GM18870 (cell line): ENCODE measurements at regions not wholly inside any gene's neighbourhood (a gene's known extent, or its start where the extent isn't known, plus 50 kb on each side); places are given as distances from the start of the nearest gene placed in this dataset.

ENCODE experiments used
- ATAC-seq: cut with Tn5 transposase; IDR thresholded peaks from one replicate; pipeline ENCODE4 v1.9.1; 2021; ENCODE audit warnings: moderate library complexity; ENCODE audit not compliant: unreplicated experiment

DNA sequence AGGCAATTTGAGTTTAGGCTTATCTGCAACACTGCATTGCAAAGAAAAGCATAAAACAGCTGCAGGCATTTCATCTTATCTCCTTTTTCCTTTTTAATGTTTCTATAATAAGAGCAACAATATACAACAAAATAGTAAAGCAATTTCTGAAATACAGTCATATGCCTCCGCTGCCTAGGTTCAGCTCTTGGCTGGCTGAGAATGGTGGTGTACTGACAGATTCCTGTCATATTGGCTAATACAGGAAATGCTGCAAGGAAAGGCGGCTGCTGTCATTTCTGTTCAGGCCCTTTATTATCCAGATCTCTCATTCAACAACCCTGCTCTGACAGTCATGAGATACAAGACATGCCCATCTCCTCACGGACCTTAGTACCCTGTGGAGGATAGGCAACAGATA is 677.0 kb downstream of the TAF11L14 start:
- ATAC-seq, result no peak

DNA sequence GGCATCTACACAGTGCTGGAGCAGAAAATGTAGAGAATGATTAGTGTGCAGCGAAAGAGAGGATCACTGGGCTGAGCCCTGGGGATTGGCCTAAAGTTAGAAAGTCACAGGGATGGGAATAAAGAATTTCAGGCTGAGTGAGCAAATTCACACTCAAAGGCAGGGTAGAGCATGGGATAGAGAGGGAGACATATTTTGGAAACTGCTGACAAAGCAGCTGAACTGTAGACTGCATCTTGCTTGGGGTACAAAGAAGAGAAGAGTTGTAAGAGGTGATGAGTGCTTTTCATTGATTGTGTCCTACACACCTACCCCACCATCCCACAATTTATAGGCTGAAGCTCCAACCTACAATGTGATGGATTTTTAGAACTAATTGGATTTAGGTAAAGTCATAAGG is 677.8 kb downstream of the TAF11L14 start:
- ATAC-seq, result no peak

DNA sequence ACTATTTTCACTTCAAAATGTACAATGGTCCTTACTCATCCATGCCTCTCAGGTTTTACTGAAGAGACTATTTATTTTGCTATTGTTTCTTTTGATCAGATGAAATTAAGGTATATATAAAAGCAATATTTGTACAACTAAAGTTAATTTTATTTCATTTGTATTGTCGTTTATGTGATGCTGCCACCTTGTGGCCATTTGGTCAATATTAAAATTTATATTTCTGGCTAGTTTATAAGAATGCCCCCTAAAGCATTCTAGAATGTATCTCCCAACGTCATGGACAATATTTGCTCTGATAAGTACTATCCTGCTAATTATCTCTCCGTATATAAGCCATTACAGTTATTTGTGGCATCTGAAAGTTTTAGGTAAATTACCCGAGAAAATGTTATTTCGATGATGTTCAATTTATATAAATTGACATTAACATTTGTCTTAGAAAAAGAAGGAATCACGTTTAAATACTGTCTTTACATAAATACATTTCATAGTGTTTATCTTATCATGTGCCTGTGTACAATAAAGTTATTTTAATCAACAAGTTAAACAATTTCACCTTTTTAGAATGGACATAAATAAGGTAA is 680.0 kb downstream of the TAF11L14 start:
- no peak for ATAC-seq

DNA sequence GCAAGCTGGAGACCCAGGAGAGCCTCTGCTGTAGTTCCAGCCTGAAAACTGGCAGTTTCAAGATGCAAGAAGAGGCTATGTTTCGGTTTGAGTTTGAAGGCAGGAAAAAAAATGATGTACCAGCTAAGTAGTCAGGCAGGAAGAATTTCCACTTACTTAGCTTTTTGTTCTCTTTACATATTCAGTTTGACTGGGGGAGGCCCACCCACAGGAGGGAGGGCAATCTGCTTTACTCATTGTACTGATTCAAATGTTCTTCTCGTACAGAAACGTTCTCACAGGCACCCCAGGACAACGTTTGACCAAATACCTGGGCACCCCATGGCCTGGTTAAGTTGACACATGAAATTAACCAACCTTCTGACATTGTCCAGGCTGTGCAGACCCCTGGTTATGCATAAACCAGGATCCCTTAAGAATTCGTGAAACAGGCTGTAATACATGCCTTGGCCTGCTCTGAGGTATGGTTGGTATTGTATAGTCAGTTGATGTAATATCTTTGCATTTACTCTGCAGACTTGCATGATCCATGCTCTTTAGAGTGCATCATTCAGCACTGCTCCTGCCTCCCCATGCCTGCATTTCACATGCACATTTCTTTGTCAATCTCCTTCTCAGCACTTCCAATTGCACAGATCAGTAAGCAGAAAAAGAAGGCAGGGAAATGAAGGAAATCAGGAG is 687.1 kb downstream of the TAF11L14 start:
- ATAC-seq, result no peak

DNA sequence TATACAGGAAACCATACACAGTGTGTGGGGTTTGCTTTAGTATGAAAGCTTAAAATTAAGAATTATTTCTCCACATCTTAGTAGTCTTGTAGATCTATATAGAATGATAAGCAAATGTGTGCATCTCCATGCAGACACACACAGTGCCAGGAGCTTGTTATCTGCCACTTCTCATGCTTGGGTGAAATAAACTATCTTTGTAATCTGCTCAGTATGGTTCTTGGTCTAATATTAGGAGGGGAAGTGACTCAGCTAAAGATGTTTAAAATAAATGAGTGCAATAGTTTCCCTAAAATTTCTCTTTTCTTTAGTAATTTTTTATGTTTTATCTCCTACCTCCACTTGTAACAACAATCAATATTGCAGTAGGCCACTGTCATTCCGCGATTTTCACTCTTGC is 689.6 kb downstream of the TAF11L14 start:
- no peak for ATAC-seq

DNA sequence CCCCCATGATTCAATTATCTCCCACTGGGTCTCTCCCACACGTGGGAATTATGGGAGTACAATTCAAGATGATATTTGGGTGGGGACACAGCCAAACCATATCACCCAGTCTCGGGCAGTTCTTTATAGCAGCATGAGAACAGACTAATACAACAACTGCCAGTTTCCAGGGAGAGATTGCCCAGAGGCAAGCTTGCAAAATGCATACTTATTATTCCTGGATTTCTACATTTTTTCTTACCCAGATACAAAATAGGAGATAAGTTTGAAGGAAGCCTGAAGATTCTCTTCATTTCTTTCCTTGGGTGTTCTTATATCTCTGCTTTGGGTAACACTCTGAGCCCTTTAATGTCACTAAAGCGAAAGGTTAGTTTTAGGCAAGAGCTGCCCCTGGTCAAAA is 691.2 kb downstream of the TAF11L14 start:
- no peak for ATAC-seq

DNA sequence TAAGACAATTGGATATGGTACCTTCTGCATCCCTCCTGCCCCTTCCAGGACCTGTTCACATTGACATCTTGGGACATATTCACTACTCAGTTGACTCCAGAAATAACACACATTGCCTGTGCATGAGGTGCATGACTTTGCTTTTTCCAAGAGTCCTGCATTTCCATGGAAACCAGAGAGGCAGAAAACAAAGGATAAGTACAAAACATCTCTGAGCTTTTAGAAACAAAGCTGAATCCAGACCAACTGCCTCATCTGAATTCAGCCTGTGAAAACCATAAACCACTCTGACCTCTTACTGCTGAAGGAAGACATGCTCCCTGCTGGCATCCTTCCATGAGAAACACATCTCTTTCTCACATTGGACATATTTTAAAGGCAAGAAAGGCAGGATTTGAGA is 695.1 kb downstream of the TAF11L14 start:
- ATAC-seq, result no peak

DNA sequence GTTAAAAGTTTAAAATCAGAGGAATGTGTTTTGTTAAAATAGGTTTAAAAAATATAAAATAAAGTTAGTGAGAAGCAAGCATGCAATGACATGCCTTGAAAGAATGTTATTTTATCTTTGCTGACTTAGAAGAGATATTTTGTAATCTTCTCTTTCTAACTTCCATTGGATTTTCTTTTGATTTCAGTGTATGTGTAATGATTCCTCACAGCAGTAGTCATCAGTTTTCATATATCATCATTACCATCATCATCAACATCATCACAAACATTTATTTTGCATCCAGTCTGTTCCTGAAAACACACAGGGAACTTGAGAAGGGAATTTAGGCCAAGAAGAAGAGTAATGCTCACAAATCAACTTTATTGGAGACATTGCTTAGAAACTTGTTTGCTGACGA is 699.6 kb downstream of the TAF11L14 start:
- no peak for ATAC-seq

DNA sequence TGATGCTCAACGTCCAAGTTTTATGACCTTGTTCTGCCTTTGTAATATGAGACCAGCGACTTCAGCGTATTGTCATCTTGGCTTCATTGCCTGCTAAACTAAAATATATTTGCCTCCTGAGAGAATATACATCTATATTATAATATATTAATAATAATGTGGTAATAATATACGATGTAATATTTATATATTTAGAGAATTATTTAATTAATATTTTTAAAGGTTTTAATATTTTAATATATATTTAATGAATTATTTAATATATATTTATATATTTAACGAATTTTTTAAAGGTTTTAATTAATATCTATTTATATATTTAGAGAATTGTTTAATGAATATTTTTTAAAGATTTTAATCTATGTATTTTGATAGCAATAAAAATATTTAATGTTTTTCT is 700.7 kb downstream of the TAF11L14 start:
- ATAC-seq, result no peak

DNA sequence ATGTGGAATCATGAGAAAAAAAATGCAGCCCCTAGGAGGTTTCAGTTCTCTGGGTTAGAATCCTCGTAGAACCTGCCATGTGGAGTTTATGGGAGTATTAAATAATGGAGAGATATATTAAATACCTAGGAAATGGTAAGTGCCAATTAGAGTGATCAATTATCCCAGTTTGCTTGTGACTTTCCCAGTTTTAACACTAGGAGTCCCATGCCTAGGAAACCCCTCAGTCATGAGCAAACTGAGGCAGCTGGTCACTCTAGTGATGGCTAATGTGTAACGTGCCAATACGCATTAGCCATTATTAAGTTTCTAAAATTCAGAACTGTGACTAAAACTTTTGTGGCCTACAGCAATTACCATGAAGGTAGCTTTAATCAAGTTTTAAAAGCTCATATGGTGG is 720.6 kb downstream of the TAF11L14 start:
- no peak for ATAC-seq

DNA sequence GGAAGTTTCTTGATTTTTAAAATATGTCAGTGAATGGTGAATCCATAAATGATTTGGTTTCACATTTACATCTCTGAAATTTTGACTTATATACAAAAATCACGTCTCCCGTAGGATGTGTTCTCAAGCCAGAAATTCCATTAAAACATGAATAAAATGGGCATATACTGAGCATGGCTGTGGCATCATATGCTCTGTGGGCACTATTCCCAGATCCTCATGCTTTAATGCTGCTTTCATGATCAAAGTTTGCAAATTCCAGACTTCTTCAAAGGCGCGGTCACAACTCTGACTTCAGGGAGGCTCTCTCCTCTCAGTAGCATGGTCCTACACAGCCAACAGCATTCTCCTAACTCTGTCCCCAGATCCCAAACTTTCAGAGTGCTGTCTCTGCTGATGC is 723.2 kb downstream of the TAF11L14 start:
- ATAC-seq, result no peak

DNA sequence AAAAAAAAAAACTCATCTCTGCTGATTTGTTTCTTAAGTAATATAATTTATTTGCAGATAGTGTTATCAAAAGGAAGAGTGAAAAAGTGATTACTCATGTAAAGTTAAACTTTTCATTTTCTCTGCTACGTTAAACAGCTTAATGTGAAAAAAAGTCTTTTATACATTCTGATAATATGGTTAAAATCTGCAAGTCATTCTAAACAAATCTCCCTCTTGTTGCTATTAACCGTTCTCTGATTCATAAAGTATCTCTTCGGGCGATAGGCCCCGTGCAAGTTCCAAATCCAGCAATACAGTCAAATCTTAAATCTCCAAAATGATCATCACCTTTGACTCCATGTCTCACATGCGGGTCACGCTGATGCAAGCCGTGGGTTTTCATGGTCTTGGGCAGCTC is 732.0 kb downstream of the TAF11L14 start:
- ATAC-seq, result no peak

DNA sequence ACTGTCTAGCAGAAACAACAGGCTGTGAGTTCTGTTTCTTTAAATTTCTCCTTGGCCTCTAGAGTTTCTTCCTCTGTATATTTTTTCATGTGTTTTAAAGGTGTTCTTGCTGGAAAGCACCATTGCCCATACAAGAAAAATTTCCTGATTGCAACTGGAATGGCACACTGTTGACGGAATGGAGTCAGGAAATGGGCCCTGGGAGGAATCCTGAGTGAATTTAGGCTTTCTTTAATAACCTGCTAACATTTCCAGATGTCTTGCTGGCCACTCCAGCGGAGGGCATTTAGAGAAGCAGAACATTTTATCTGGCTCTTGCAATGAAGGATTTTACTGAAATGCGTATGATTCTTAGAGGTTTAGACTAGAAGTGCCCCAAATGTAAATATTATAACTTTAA is 736.3 kb downstream of the TAF11L14 start:
- no peak for ATAC-seq

DNA sequence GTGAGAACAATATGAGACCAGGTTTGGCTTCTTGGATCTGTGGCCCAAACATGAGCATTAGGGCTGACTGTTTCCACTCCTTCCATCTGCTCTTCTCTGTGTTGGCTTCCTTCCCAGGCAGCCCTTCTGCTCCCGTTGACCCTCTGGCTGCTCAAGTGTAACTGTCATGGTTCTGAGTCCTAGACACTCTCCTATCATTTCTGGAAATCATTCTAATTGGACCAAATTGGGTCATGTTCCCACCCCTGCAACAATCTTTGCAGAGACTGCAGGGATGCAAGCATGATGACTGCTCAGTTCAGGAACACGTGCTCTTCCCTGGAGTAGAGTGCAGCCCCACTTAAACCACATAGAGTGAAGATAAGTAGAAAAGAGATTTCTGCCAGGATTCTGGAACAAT is 741.4 kb downstream of the TAF11L14 start:
- ATAC-seq, result no peak

DNA sequence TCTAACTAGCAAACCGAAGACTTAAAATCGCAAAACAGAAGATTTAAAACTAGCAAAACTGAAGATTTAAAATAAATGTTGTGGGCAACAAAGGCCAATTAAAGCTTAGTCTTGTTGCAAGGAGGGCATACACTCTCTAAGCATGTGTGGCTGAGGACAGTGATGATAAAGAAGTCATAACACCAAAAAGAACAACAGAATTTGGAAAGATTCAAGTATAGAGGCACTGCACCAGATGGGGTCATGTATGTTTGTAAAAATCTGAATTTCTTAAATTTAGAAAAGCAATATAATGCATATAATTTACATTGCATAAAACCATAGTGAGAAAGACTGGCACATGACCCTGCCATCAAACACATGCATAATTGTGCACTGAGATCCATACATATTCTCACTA is 743.8 kb downstream of the TAF11L14 start:
- no peak for ATAC-seq

DNA sequence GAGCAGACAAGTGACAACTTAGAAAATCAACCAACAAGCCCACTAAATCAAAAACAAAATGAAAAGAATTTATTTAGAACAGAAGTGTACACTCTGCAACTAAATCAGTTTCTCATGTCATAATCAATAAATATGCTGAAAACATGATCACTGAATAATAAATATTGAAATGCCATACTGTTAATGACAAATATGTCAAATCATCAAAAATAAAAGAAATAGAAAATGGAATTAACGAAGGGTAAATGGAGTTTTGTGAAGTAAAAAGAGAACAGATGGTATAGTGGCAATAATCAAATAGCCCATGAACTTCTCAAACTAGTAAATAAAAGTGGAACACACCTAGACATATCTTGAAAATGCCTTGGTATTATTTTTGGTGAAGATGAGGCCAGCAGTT is 744.9 kb downstream of the TAF11L14 start:
- ATAC-seq, result no peak

DNA sequence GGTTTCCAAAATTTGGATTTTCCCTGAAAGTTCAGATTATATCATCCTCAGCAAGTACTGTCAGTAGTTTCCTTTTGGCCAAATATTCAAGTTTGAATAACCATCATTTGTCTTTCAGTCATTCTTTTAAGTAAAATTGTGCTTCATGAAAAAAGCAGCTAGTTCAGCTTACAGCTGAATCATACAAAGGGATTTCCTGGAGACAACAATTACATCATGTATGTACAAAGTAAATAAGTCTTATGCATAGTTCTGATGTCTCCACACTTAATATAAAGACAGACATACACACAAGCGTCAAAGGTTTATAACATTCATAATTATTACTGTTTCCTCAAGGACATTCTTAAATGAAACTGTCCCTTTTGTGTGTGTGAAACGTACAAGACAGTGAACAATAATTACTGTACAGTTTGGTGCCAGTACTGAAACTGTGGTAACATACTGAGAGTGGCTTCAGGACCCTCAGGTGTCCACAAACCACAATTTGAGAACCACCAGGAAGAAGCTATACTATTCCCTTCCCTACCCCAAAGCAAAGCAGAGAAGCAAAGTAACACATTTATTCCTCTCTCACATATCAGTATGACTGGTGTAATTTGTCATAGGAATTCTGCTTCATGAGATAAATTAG is 746.6 kb downstream of the TAF11L14 start:
- no peak for ATAC-seq

DNA sequence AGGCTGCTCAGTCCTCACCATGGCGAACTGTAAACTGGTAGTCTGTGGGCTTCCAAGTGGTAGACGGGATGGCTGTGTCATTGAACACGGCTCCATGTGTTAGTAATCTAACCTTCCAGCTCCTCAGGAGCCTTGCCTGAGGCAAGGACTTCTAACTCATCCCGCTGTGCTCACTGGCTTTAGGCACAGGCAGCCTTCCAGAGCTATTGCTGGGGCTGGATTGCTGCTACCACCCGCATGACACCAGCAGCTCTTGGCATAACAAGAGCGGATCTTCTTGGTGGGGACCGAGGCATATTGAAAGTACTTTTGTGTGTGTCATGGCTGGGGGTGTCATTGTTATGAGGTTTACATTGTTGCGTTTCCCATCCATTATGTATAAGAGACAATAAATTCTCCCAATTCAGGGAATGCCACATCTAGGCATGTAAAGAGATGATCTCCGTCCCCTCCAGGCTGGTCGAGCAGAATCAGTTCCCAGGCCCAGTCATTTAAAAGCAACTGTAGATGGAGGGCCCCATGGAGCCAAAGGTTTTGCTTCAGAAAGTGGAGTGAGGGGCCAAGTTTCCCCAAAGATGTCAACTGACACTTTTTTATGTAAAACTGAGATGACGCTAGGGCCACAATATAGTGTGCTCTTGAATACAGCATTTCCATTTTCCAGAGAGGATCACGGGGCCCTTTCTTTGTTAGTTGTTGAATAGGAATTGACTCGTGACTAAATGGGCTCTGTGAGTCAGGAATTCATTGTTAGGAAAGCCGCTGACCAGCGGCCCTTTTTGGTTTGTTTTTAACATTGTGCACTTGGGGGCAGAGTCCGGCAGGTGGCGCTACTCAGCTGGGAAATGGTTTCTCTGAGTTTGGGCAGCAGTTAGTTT is 759.5 kb downstream of the TAF11L14 start:
- no peak for ATAC-seq

DNA sequence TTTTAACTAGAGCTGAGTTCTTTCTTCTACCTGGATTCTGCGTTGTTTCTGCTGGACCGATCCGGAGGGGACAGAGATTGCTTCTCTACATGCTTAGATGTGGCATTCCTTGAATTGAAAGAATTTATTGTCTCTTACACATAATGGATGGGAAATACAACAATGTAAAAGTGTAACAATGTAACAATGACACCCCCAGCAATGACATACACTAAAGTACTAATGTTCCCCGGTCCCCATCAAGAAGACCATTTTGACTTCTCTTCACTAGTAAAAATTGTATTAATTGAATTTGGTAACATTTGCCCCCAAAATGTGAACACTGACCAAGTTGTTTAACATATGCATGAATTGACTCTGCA is 760.2 kb downstream of the TAF11L14 start:
- ATAC-seq, result no peak

DNA sequence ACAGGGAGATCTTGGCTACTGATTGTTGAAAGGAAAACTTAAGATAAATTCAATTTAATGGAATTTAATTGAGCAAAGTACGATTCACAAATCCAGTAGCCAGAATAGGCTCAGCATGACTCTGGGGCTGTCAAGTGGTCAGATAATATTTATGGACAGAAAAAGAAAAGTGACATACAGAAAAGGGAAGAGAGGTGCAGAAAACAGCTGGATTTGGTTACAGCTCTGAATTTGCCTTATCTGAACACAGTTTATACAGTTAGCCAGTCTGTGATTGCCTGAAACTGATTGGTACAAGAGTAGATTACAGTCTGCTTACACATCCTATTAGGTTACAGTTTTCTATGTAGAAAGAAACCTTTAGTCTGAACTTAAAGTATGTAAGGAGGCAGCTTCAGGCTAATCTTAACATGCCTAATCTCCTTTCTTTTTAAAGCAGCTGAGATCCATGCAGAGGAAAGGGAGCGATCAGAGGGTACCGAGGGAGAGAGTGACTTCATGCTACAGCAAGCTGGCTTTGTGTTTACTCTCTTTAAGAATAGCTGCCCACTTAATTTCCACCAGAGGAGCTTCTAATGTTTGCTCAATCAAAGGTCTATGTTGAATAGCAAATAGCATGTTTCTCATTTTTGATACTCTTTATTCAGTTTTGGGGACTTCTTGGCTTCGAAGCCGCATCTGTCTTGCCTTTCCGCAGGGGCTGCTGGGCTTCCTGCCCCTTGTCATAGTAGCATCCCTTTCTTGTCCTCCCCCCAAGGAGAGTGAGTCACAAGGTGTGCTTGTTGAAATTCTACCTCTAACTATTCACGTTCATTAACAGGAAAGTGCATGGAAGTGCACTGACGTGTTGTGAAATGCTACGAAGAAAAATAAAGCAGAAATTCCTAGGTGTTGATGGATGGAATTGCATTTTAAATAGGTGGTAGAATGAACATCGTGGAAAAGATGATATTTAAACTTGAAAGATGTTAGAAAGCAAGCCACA is 761.2 kb downstream of the TAF11L14 start:
- no peak for ATAC-seq

DNA sequence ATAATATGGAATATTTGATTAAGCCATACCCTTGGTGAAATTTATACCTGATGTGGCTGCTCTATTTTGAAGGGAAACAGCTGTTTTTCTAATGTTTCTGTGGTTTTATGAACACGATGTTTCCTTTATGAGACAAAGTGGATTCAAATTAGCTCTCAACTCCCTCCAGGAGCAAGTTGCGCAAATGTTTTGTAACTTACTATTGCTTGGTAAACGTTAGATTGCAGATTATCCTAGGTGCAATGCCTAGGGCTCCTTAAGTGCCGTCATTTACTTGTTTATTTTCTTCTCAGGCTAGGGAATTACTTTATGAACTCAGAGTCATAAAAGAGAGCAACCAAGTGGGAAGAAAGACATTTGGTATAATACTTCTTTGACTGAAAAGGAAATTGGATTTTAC is 763.1 kb downstream of the TAF11L14 start:
- ATAC-seq, result no peak
